SU-DHL-6 (cell line): ENCODE measurements at regions not wholly inside any gene's neighbourhood (a gene's known extent, or its start where the extent isn't known, plus 50 kb on each side); places are given as distances from the start of the nearest gene placed in this dataset.

Experiments
- EZH2phosphoT487 ChIP-seq: fragments of 200-600 bp; sonication (generic), shearing (Covaris generic); conservative IDR thresholded peaks from 2 replicates; pipeline ENCODE4 v1.6.1; 2018; ENCODE audit warnings: mild to moderate bottlenecking, antibody characterized with exemption, low read length, moderate library complexity, mixed read lengths
- TF ChIP-seq, protein P1 (sequence below): fragments of 200-600 bp; sonication (generic); IDR thresholded peaks from one replicate; pipeline ENCODE4 v1.5.1; 2017; ENCODE audit warnings: antibody characterized with exemption, mild to moderate bottlenecking, low read length, moderate library complexity; ENCODE audit not compliant: insufficient read depth, poor library complexity, severe bottlenecking

GRCh38 chr2:41942278-41942677 lies 105.5 kb upstream of the PKDCC start:
- TF ChIP-seq, protein P1, sequence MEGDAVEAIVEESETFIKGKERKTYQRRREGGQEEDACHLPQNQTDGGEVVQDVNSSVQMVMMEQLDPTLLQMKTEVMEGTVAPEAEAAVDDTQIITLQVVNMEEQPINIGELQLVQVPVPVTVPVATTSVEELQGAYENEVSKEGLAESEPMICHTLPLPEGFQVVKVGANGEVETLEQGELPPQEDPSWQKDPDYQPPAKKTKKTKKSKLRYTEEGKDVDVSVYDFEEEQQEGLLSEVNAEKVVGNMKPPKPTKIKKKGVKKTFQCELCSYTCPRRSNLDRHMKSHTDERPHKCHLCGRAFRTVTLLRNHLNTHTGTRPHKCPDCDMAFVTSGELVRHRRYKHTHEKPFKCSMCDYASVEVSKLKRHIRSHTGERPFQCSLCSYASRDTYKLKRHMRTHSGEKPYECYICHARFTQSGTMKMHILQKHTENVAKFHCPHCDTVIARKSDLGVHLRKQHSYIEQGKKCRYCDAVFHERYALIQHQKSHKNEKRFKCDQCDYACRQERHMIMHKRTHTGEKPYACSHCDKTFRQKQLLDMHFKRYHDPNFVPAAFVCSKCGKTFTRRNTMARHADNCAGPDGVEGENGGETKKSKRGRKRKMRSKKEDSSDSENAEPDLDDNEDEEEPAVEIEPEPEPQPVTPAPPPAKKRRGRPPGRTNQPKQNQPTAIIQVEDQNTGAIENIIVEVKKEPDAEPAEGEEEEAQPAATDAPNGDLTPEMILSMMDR = no peak
- TF ChIP-seq EZH2phosphoT487 = no peak
